HG02970 (cell line): ENCODE measurements at regions not wholly inside any gene's neighbourhood (a gene's known extent, or its start where the extent isn't known, plus 50 kb on each side); places are given as distances from the start of the nearest gene placed in this dataset.

Source experiments
- ATAC-seq: cut with Tn5 transposase; IDR thresholded peaks from one replicate; pipeline ENCODE4 v1.9.1; 2021; ENCODE audit warnings: mild to moderate bottlenecking, moderate library complexity, moderate number of reproducible peaks; ENCODE audit not compliant: unreplicated experiment, low FRiP score

GRCh38 chr9:90001747-90002146 lies 396.9 kb downstream of the GADD45G start:
- ATAC-seq, result no peak

GRCh38 chr9:90002397-90003271 lies 397.8 kb downstream of the GADD45G start:
- ATAC-seq, result no peak

GRCh38 chr9:90005388-90005787 lies 400.6 kb downstream of the GADD45G start:
- no peak for ATAC-seq

- ATAC-seq, result no peak
Observed at GRCh38 chr9:90007516-90008440, 403.0 kb downstream of the GADD45G start.

- no peak for ATAC-seq
Observed at GRCh38 chr9:90009447-90009846, 404.6 kb downstream of the GADD45G start.

- ATAC-seq, result no peak
Observed at GRCh38 chr9:90010793-90011192, 406.0 kb downstream of the GADD45G start.

- ATAC-seq, result no peak
Observed at GRCh38 chr9:90012949-90013348, 408.1 kb downstream of the GADD45G start.

- no peak for ATAC-seq
Observed at GRCh38 chr9:90013778-90014177, 409.0 kb downstream of the GADD45G start.

GRCh38 chr9:90014421-90014820 lies 409.6 kb downstream of the GADD45G start:
- no peak for ATAC-seq

GRCh38 chr9:90016272-90016671 lies 411.5 kb downstream of the GADD45G start:
- ATAC-seq, result no peak

GRCh38 chr9:90017679-90018078 lies 412.9 kb downstream of the GADD45G start:
- no peak for ATAC-seq

GRCh38 chr9:90018688-90019087 lies 413.9 kb downstream of the GADD45G start:
- no peak for ATAC-seq

- ATAC-seq, result no peak
Observed at GRCh38 chr9:90019626-90020025, 414.8 kb downstream of the GADD45G start.

GRCh38 chr9:90020276-90020871 lies 415.6 kb downstream of the GADD45G start:
- ATAC-seq, result no peak

GRCh38 chr9:90021216-90021906 lies 416.5 kb downstream of the GADD45G start:
- ATAC-seq, result no peak

- no peak for ATAC-seq
Observed at GRCh38 chr9:90022474-90022873, 417.7 kb downstream of the GADD45G start.

- no peak for ATAC-seq
Observed at GRCh38 chr9:90023861-90024260, 419.0 kb downstream of the GADD45G start.

- no peak for ATAC-seq
Observed at GRCh38 chr9:90024409-90024808, 419.6 kb downstream of the GADD45G start.

GRCh38 chr9:90024823-90025222 lies 420.0 kb downstream of the GADD45G start:
- ATAC-seq, result no peak

GRCh38 chr9:90025816-90026215 lies 421.0 kb downstream of the GADD45G start:
- no peak for ATAC-seq
